NT2/D1 (cell line): ENCODE measurements at regions not wholly inside any gene's neighbourhood (a gene's known extent, or its start where the extent isn't known, plus 50 kb on each side); places are given as distances from the start of the nearest gene placed in this dataset.

Experiments
- YY1 ChIP-seq: IDR thresholded peaks from 2 replicates; pipeline ENCODE4 v1.6.1; 2011; ENCODE audit not compliant: insufficient read length, insufficient read depth
- ZNF274 ChIP-seq: IDR thresholded peaks from 2 replicates; pipeline ENCODE4 v1.6.1; 2011; ENCODE audit warnings: mild to moderate bottlenecking, low read depth, low read length

GRCh38 chr7:149569726-149570422 lies 72.3 kb upstream of the ZNF746 start:
- no peak for TF ChIP-seq ZNF274
- TF ChIP-seq YY1 = no peak
